ENCODE measurements at regions not wholly inside any gene's neighbourhood (a gene's known extent, or its start where the extent isn't known, plus 50 kb on each side); places are given as distances from the start of the nearest gene placed in this dataset.

GRCh38 chr15:70208332-70208731, 110.6 kb upstream of the TLE3 start:
- no peak for TF ChIP-seq CTCF (IDR thresholded peaks at IDR 0.05; ENCODE audit: poor library complexity)
- TF ChIP-seq EZH2phosphoT487 (IDR thresholded peaks at IDR 0.05; ENCODE audit: low read depth, severe bottlenecking, unreplicated experiment): no peak

All from hepatocyte (in vitro differentiated cells).